ENCODE measurements at regions not wholly inside any gene's neighbourhood (a gene's known extent, or its start where the extent isn't known, plus 50 kb on each side); places are given as distances from the start of the nearest gene placed in this dataset.

DNA sequence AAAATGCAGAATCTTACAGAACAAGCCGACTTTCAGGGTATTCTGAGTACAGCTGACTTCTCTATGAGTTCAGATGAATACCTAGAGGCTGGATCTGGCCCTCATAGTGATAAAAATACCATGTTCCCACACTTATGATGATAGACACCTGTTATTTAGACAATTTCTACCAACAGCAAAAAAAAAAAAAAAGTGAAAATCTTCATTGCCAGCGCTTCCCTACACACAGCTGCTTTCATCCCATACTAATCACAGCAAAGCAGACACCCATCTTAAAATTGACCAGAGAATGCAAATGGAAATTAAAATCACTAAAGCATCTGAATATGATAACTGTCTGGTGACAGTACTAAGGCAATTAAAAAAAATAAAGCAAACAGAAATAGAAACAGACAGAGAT lies 132.1 kb upstream of the ADGRL3 start:
- H3K9me3 Mint-ChIP-seq (ENCODE audit: unreplicated experiment), result peaks cover 4% of the 10 kb centered on the region
- H3K4me1 Mint-ChIP-seq (ENCODE audit: low read depth, unreplicated experiment), result peaks cover 5% of the 10 kb centered on the region
- TF ChIP-seq, protein P1, sequence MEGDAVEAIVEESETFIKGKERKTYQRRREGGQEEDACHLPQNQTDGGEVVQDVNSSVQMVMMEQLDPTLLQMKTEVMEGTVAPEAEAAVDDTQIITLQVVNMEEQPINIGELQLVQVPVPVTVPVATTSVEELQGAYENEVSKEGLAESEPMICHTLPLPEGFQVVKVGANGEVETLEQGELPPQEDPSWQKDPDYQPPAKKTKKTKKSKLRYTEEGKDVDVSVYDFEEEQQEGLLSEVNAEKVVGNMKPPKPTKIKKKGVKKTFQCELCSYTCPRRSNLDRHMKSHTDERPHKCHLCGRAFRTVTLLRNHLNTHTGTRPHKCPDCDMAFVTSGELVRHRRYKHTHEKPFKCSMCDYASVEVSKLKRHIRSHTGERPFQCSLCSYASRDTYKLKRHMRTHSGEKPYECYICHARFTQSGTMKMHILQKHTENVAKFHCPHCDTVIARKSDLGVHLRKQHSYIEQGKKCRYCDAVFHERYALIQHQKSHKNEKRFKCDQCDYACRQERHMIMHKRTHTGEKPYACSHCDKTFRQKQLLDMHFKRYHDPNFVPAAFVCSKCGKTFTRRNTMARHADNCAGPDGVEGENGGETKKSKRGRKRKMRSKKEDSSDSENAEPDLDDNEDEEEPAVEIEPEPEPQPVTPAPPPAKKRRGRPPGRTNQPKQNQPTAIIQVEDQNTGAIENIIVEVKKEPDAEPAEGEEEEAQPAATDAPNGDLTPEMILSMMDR (IDR thresholded peaks at IDR 0.05; ENCODE audit: partially characterized antibody, unreplicated experiment), result no peak
- H3K27ac Mint-ChIP-seq (ENCODE audit: unreplicated experiment), result no peak overlapping the region
- H3K27me3 Mint-ChIP-seq (ENCODE audit: unreplicated experiment), result no peaks in the 10 kb centered on the region
- no peak overlapping the region for H3K4me3 Mint-ChIP-seq (ENCODE audit: unreplicated experiment)
- DNase-seq, result no peak
- H3K36me3 Mint-ChIP-seq (ENCODE audit: unreplicated experiment), result no peaks in the 10 kb centered on the region

DNA sequence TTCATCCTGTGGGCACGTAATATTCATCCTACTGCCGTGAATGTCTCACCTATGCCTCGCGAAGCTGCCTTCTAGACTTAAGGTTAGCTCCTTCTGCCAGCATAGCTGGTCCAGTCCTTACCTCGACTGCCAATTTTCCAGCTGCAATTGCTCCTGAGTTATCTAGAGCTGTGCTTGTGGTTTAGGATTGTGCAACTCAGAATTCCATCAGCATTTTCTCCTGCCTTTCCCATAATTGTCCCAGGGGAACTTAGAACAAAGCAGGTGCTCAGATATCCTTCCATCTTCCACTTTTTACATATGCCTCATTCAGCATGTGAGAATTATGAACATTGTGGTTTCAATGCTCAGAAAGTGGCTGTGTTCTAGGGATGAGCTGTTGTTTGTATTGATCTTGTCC lies 131.4 kb upstream of the ADGRL3 start:
- H3K36me3 Mint-ChIP-seq (ENCODE audit: unreplicated experiment), result no peaks in the 10 kb centered on the region
- H3K4me1 Mint-ChIP-seq (ENCODE audit: low read depth, unreplicated experiment), result peaks cover 5% of the 10 kb centered on the region

GRCh38 chr4:61070269-61070668 lies 129.9 kb upstream of the ADGRL3 start:
- TF ChIP-seq, protein P1 (IDR thresholded peaks at IDR 0.05; ENCODE audit: partially characterized antibody, unreplicated experiment), result no peak
- H3K27me3 Mint-ChIP-seq (ENCODE audit: unreplicated experiment), result no peaks in the 10 kb centered on the region
- DNase-seq, result no peak
- H3K36me3 Mint-ChIP-seq (ENCODE audit: unreplicated experiment), result no peaks in the 10 kb centered on the region
- H3K9me3 Mint-ChIP-seq (ENCODE audit: unreplicated experiment), result peaks cover 4% of the 10 kb centered on the region
- H3K27ac Mint-ChIP-seq (ENCODE audit: unreplicated experiment), result no peak overlapping the region
- peaks cover 5% of the 10 kb centered on the region for H3K4me1 Mint-ChIP-seq (ENCODE audit: low read depth, unreplicated experiment)
- no peak overlapping the region for H3K4me3 Mint-ChIP-seq (ENCODE audit: unreplicated experiment)

More for the DNA sequence above, 131.4 kb upstream of the ADGRL3 start:
- Mint-ChIP-seq H3K9me3 (ENCODE audit: unreplicated experiment) (peaks cover 4% of the 10 kb centered on the region), H3K27ac (ENCODE audit: unreplicated experiment) (no peak overlapping the region), H3K27me3 (ENCODE audit: unreplicated experiment) (no peaks in the 10 kb centered on the region), H3K4me3 (ENCODE audit: unreplicated experiment) (no peak overlapping the region)
- TF ChIP-seq, protein P1 (IDR thresholded peaks at IDR 0.05; ENCODE audit: partially characterized antibody, unreplicated experiment), result no peak
- no peak for DNase-seq

DNA sequence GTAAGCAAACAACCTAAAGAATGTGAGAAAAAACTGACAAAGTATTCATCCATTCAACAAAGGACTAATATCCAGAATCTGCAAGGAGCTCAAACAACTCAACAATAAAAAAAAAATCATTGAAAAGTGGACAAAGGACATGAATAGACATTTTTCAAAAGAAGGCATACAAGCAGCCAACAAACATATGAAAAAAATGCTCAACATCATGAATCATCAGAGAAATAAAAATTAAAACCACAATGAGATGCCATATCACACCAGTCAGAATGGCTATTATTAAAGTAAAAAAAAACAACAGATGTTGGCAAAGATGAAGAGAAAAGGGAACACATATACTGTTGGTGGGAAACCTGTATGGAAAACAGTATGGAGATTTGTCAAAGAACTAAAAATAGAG lies 120.7 kb upstream of the ADGRL3 start:
- TF ChIP-seq, protein P1 (IDR thresholded peaks at IDR 0.05; ENCODE audit: partially characterized antibody, unreplicated experiment), result no peak
- no peaks in the 10 kb centered on the region for H3K4me1 Mint-ChIP-seq (ENCODE audit: low read depth, unreplicated experiment)
- peaks cover 2% of the 10 kb centered on the region for H3K9me3 Mint-ChIP-seq (ENCODE audit: unreplicated experiment)
- H3K36me3 Mint-ChIP-seq (ENCODE audit: unreplicated experiment), result no peaks in the 10 kb centered on the region
- DNase-seq, result no peak
- no peak overlapping the region for H3K4me3 Mint-ChIP-seq (ENCODE audit: unreplicated experiment)
- no peaks in the 10 kb centered on the region for H3K27me3 Mint-ChIP-seq (ENCODE audit: unreplicated experiment)
- no peak overlapping the region for H3K27ac Mint-ChIP-seq (ENCODE audit: unreplicated experiment)

GRCh38 chr4:61079976-61080375 lies 120.2 kb upstream of the ADGRL3 start:
- Mint-ChIP-seq H3K4me3 (ENCODE audit: unreplicated experiment) (no peak overlapping the region), H3K9me3 (ENCODE audit: unreplicated experiment) (peaks cover 2% of the 10 kb centered on the region), H3K27ac (ENCODE audit: unreplicated experiment) (no peak overlapping the region), H3K27me3 (ENCODE audit: unreplicated experiment) (no peaks in the 10 kb centered on the region), H3K4me1 (ENCODE audit: low read depth, unreplicated experiment) (no peaks in the 10 kb centered on the region), H3K36me3 (ENCODE audit: unreplicated experiment) (no peaks in the 10 kb centered on the region)
- TF ChIP-seq, protein P1 (IDR thresholded peaks at IDR 0.05; ENCODE audit: partially characterized antibody, unreplicated experiment), result no peak
- DNase-seq, result no peak
